A549 (cell line): ENCODE measurements at regions not wholly inside any gene's neighbourhood (a gene's known extent, or its start where the extent isn't known, plus 50 kb on each side); places are given as distances from the start of the nearest gene placed in this dataset.

Source experiments
- BCL3 ChIP-seq: fragments of >200 bp; sonication (Bioruptor Twin); formaldehyde crosslinking; IDR thresholded peaks from 3 replicates; pipeline ENCODE4 v1.6.1; 2016
- CTCF ChIP-seq: fragments of >200 bp; sonication (Bioruptor Twin); formaldehyde crosslinking; IDR thresholded peaks from 3 replicates; pipeline ENCODE4 v1.5.1; 2016
- PHF8 ChIP-seq: fragments of 200-600 bp; sonication (generic); IDR thresholded peaks from 2 replicates; pipeline ENCODE4 v1.6.1; 2016; ENCODE audit warnings: low read depth, mild to moderate bottlenecking, antibody characterized with exemption, moderate library complexity, borderline replicate concordance
- POLR2A ChIP-seq: IDR thresholded peaks from 2 replicates; pipeline ENCODE4 v1.6.1; 2012; ENCODE audit warnings: mild to moderate bottlenecking, low read length
- REST ChIP-seq: fragments of 200-600 bp; sonication (generic); IDR thresholded peaks from 2 replicates; pipeline ENCODE4 v1.6.1; 2016; ENCODE audit warnings: antibody characterized with exemption, mild to moderate bottlenecking, moderate library complexity
- SMC3 ChIP-seq: fragments of >200 bp; sonication (Bioruptor Twin); formaldehyde crosslinking; IDR thresholded peaks from 3 replicates; pipeline ENCODE4 v1.6.1; 2018; ENCODE audit warnings: inconsistent platforms
- ZSCAN20 ChIP-seq: fragments of 250-450 bp; sonication (Bioruptor Pico); IDR thresholded peaks from 2 replicates; pipeline ENCODE4 v1.8.0; 2022; ENCODE audit warnings: mild to moderate bottlenecking, moderate library complexity

GRCh38 chr14:98186140-98186539, 1085.9 kb downstream of the BCL11B start:
- TF ChIP-seq SMC3 (no peak), CTCF (no peak), ZSCAN20 (CRISPR knock-in tag) (no peak), PHF8 (no peak), POLR2A (no peak), BCL3 (no peak), REST (no peak)
